Neural cell (in vitro differentiated cells): ENCODE measurements at regions not wholly inside any gene's neighbourhood (a gene's known extent, or its start where the extent isn't known, plus 50 kb on each side); places are given as distances from the start of the nearest gene placed in this dataset.

Experiments used
- EP300 ChIP-seq: fragments of 450-650 bp; conservative IDR thresholded peaks from 2 replicates; pipeline ENCODE4 v1.6.1; 2014; ENCODE audit warnings: antibody characterized with exemption, mild to moderate bottlenecking, moderate library complexity; ENCODE audit not compliant: poor library complexity, severe bottlenecking
- EZH2 ChIP-seq: fragments of 200-600, 300-800 bp; shearing (Covaris generic), sonication (generic); IDR thresholded peaks from 2 replicates; pipeline ENCODE4 v1.6.1; 2014; ENCODE audit warnings: antibody characterized with exemption, low read length, borderline replicate concordance, mild to moderate bottlenecking; ENCODE audit not compliant: insufficient read depth, poor library complexity, severe bottlenecking
- MXI1 ChIP-seq: fragments of 450-650 bp; conservative IDR thresholded peaks from 2 replicates; pipeline ENCODE4 v1.6.1; 2014; ENCODE audit warnings: antibody characterized with exemption, mild to moderate bottlenecking; ENCODE audit not compliant: poor library complexity, severe bottlenecking
- POLR2AphosphoS5 ChIP-seq: IDR thresholded peaks from 2 replicates; pipeline ENCODE4 v1.6.1; 2012
- RAD21 ChIP-seq: fragments of 450-650 bp; conservative IDR thresholded peaks from 2 replicates; pipeline ENCODE4 v1.6.1; 2014; ENCODE audit warnings: antibody characterized with exemption, mild to moderate bottlenecking, moderate library complexity
- SMC3 ChIP-seq: fragments of 450-650 bp; conservative IDR thresholded peaks from 2 replicates; pipeline ENCODE4 v1.6.1; 2014; ENCODE audit warnings: antibody characterized with exemption, mild to moderate bottlenecking, moderate library complexity; ENCODE audit not compliant: poor library complexity
- TF ChIP-seq, protein P1 (sequence below): fragments of 450-650 bp; IDR thresholded peaks from 2 replicates; pipeline ENCODE4 v1.5.1; 2014; ENCODE audit warnings: antibody characterized with exemption, mild to moderate bottlenecking, moderate library complexity; ENCODE audit not compliant: poor library complexity, severe bottlenecking
- TF ChIP-seq, protein P2 (sequence below): IDR thresholded peaks from 2 replicates; pipeline ENCODE4 v1.6.1; 2012; ENCODE audit warnings: borderline replicate concordance

DNA sequence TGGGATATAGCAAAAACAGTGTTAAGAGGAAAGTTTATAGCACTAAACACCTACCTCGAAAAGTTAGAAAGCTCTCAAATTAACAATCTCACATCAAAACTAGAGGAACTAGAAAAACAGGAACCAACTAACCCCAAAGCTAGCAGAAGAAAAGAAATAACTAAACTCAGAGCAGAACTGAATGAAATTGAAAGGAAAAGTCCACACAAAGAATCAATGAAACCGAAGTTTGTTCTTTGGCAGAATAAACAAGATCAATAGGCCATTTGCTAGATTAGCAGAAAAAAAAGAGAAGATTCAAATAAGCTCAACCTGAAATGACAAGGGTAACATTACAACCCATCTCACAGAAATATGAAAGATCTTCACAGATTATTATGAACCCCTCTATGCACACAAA is 234.8 kb upstream of the ISL1 start:
- TF ChIP-seq RAD21, result no peak
- TF ChIP-seq, protein P1, sequence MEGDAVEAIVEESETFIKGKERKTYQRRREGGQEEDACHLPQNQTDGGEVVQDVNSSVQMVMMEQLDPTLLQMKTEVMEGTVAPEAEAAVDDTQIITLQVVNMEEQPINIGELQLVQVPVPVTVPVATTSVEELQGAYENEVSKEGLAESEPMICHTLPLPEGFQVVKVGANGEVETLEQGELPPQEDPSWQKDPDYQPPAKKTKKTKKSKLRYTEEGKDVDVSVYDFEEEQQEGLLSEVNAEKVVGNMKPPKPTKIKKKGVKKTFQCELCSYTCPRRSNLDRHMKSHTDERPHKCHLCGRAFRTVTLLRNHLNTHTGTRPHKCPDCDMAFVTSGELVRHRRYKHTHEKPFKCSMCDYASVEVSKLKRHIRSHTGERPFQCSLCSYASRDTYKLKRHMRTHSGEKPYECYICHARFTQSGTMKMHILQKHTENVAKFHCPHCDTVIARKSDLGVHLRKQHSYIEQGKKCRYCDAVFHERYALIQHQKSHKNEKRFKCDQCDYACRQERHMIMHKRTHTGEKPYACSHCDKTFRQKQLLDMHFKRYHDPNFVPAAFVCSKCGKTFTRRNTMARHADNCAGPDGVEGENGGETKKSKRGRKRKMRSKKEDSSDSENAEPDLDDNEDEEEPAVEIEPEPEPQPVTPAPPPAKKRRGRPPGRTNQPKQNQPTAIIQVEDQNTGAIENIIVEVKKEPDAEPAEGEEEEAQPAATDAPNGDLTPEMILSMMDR, result no peak
- TF ChIP-seq POLR2AphosphoS5, result no peak
- TF ChIP-seq EZH2, result no peak
- TF ChIP-seq MXI1, result no peak
- TF ChIP-seq EP300, result no peak
- TF ChIP-seq, protein P2, sequence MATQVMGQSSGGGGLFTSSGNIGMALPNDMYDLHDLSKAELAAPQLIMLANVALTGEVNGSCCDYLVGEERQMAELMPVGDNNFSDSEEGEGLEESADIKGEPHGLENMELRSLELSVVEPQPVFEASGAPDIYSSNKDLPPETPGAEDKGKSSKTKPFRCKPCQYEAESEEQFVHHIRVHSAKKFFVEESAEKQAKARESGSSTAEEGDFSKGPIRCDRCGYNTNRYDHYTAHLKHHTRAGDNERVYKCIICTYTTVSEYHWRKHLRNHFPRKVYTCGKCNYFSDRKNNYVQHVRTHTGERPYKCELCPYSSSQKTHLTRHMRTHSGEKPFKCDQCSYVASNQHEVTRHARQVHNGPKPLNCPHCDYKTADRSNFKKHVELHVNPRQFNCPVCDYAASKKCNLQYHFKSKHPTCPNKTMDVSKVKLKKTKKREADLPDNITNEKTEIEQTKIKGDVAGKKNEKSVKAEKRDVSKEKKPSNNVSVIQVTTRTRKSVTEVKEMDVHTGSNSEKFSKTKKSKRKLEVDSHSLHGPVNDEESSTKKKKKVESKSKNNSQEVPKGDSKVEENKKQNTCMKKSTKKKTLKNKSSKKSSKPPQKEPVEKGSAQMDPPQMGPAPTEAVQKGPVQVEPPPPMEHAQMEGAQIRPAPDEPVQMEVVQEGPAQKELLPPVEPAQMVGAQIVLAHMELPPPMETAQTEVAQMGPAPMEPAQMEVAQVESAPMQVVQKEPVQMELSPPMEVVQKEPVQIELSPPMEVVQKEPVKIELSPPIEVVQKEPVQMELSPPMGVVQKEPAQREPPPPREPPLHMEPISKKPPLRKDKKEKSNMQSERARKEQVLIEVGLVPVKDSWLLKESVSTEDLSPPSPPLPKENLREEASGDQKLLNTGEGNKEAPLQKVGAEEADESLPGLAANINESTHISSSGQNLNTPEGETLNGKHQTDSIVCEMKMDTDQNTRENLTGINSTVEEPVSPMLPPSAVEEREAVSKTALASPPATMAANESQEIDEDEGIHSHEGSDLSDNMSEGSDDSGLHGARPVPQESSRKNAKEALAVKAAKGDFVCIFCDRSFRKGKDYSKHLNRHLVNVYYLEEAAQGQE, result no peak
- TF ChIP-seq SMC3, result no peak
